SK-N-SH (cell line): ENCODE measurements at regions not wholly inside any gene's neighbourhood (a gene's known extent, or its start where the extent isn't known, plus 50 kb on each side); places are given as distances from the start of the nearest gene placed in this dataset.

Source experiments
- CTCF ChIA-PET: fragments of 300-600, 350-600 bp; formaldehyde crosslinking; extraction: SDS; loops from one replicate; lab custom pipeline; 2021; lab: Yijun Ruan, JAX
- POLR2A ChIA-PET: fragments of 350-600 bp; sonication (Branson Sonifier 250); formaldehyde crosslinking; extraction: SDS; loops from one replicate; lab custom pipeline; 2020; ENCODE audit warnings: antibody characterized with exemption, inconsistent platforms; lab: Yijun Ruan, JAX
- DNase-seq: peaks from one replicate; pipeline ENCODE4 v3.0.0; 2012
- H2AFZ ChIP-seq: fragments of 200-600 bp; sonication (generic); 2 replicates; pipeline ENCODE4 v1.8.1; 2016; ENCODE audit warnings: antibody characterized with exemption, mild to moderate bottlenecking, low read depth
- H3F3A ChIP-seq: fragments of 200-600 bp; sonication (generic); replicated peaks from 2 replicates; pipeline ENCODE3; 2016; ENCODE audit warnings: antibody characterized with exemption, mild to moderate bottlenecking; ENCODE audit not compliant: insufficient read depth
- H3K27ac ChIP-seq, 2 experiments: fragments of 200-500 bp in 1 of 2; fragments of 200-600 bp in 1 of 2; sonication (Bioruptor generic) in 1 of 2; sonication (generic), shearing (Covaris generic) in 1 of 2; 2 replicates each; pipeline versions ENCODE4 v1.5.1 to v1.6.1; 2014 to 2016; ENCODE audit warnings: low read depth in 2 of 2, inconsistent platforms in 1 of 2, low read length in 1 of 2, mild to moderate bottlenecking in 1 of 2, mixed read lengths in 1 of 2
- H3K27me3 ChIP-seq: fragments of 200-600 bp; sonication (generic), shearing (Covaris generic); 2 replicates; pipeline ENCODE4 v1.6.1; 2016; ENCODE audit warnings: mixed run types; ENCODE audit not compliant: insufficient read depth
- H3K36me3 ChIP-seq, 2 experiments: fragments of 200-500 bp in 1 of 2; fragments of 200-600 bp in 1 of 2; sonication (Bioruptor generic) in 1 of 2; sonication (generic) in 1 of 2; replicated peaks in 1 of 2; 2 replicates each; pipeline versions ENCODE3 to v1.5.1; 2014 to 2016; ENCODE audit warnings: low read length in 1 of 2, mild to moderate bottlenecking in 1 of 2; ENCODE audit not compliant: insufficient read depth in 2 of 2, control insufficient read depth in 1 of 2
- H3K4me1 ChIP-seq, 2 experiments: fragments of 200-500 bp in 1 of 2; fragments of 200-600 bp in 1 of 2; sonication (Bioruptor generic) in 1 of 2; sonication (generic), shearing (Covaris generic) in 1 of 2; 2 replicates each; pipeline versions ENCODE4 v1.5.1 to v1.6.1; 2014 to 2016; ENCODE audit warnings: low read depth in 1 of 2, low read length in 1 of 2, mixed run types in 1 of 2; ENCODE audit not compliant: insufficient read depth in 2 of 2, control insufficient read depth in 1 of 2
- H3K4me2 ChIP-seq: fragments of 200-600 bp; sonication (generic), shearing (Covaris generic); 2 replicates; pipeline ENCODE4 v1.6.1; 2017; ENCODE audit warnings: mixed run types
- H3K4me3 ChIP-seq, 2 experiments: fragments of 200-500 bp in 1 of 2; fragments of 200-600 bp in 1 of 2; sonication (Bioruptor generic) in 1 of 2; sonication (generic), shearing (Covaris generic) in 1 of 2; 2 replicates each; pipeline versions ENCODE4 v1.5.1 to v1.8.1; 2014 to 2016; ENCODE audit warnings: low read depth in 2 of 2, inconsistent platforms in 1 of 2, low read length in 1 of 2, mild to moderate bottlenecking in 1 of 2, mixed read lengths in 1 of 2, moderate library complexity in 1 of 2
- H3K79me2 ChIP-seq: fragments of 200-600 bp; sonication (generic); 2 replicates; pipeline ENCODE4 v1.8.1; 2017; ENCODE audit warnings: mild to moderate bottlenecking; ENCODE audit not compliant: insufficient read depth
- H3K9ac ChIP-seq: fragments of 200-600 bp; sonication (generic); 2 replicates; pipeline ENCODE4 v1.6.1; 2017; ENCODE audit warnings: mixed run types
- H3K9me2 ChIP-seq: fragments of 200-600 bp; sonication (generic); 2 replicates; pipeline ENCODE4 v1.6.1; 2017; ENCODE audit warnings: mixed run types
- H3K9me3 ChIP-seq: fragments of 200-600 bp; sonication (generic); 2 replicates; pipeline ENCODE4 v1.6.1; 2017; ENCODE audit warnings: mixed run types, mild to moderate bottlenecking, moderate library complexity
- H4K20me1 ChIP-seq: fragments of 200-600 bp; sonication (generic); 2 replicates; pipeline ENCODE4 v1.6.1; 2017; ENCODE audit warnings: mild to moderate bottlenecking, mixed run types; ENCODE audit not compliant: insufficient read depth
- CHD2 ChIP-seq: fragments of 150-350 bp; IDR thresholded peaks from 2 replicates; pipeline ENCODE4 v1.6.1; 2018; ENCODE audit warnings: low read length; ENCODE audit not compliant: partially characterized antibody
- EP300 ChIP-seq, 2 experiments: IDR thresholded peaks; 2 replicates each; pipeline versions ENCODE4 v1.4.0 to v1.6.1; 2012; ENCODE audit warnings: borderline replicate concordance in 1 of 2, low read depth in 1 of 2, low read length in 1 of 2
- EZH2phosphoT487 ChIP-seq: fragments of 200-600 bp; sonication (generic); IDR thresholded peaks from 2 replicates; pipeline ENCODE4 v1.6.1; 2017; ENCODE audit warnings: low read depth, mixed run types, mild to moderate bottlenecking, antibody characterized with exemption, moderate library complexity, borderline replicate concordance
- FOXM1 ChIP-seq: IDR thresholded peaks from 2 replicates; pipeline ENCODE4 v1.4.0; 2012; ENCODE audit warnings: low read depth, mild to moderate bottlenecking
- GABPA ChIP-seq: IDR thresholded peaks from 2 replicates; pipeline ENCODE4 v1.4.0; 2012; ENCODE audit warnings: low read depth, mild to moderate bottlenecking
- GATA2 ChIP-seq: sonication (generic); formaldehyde crosslinking; IDR thresholded peaks from 2 replicates; pipeline ENCODE4 v1.5.0; 2020; ENCODE audit warnings: mild to moderate bottlenecking, missing genetic modification reagents
- JUND ChIP-seq: IDR thresholded peaks from 2 replicates; pipeline ENCODE4 v1.4.0; 2012
- NFIC ChIP-seq: IDR thresholded peaks from 2 replicates; pipeline ENCODE4 v1.4.0; 2012; ENCODE audit warnings: borderline replicate concordance
- POLR2AphosphoS5 ChIP-seq: IDR thresholded peaks from 2 replicates; pipeline ENCODE4 v1.6.1; 2012; ENCODE audit warnings: low read depth, low read length
- RCOR1 ChIP-seq: fragments of 150-350 bp; IDR thresholded peaks from 2 replicates; pipeline ENCODE4 v1.6.1; 2017; ENCODE audit warnings: antibody characterized with exemption, low read length
- RFX5 ChIP-seq: IDR thresholded peaks from 2 replicates; pipeline ENCODE4 v1.6.1; 2012; ENCODE audit warnings: mild to moderate bottlenecking, improper control_type of control experiment, low read length
- RXRA ChIP-seq: IDR thresholded peaks from 2 replicates; pipeline ENCODE4 v1.4.0; 2012; ENCODE audit warnings: low read depth, mild to moderate bottlenecking, borderline replicate concordance
- SIN3A ChIP-seq: IDR thresholded peaks from 2 replicates; pipeline ENCODE4 v1.6.1; 2012; ENCODE audit warnings: low read depth, mild to moderate bottlenecking, low read length, moderate library complexity, borderline replicate concordance
- SMC3 ChIP-seq: IDR thresholded peaks from 2 replicates; pipeline ENCODE4 v1.6.1; 2012; ENCODE audit warnings: low read depth, low read length, improper control_type of control experiment
- TEAD4 ChIP-seq: IDR thresholded peaks from 2 replicates; pipeline ENCODE4 v1.4.0; 2012; ENCODE audit warnings: mild to moderate bottlenecking, borderline replicate concordance; ENCODE audit not compliant: insufficient read depth
- YY1 ChIP-seq: IDR thresholded peaks from 2 replicates; pipeline ENCODE4 v1.4.0; 2012; ENCODE audit warnings: low read depth, mild to moderate bottlenecking
- WGBS: methylation state at CpG from one replicate; pipeline ENCODE4 v1.1.6; 2017; ENCODE audit warnings: low lambda C conversion rate; 5-methylcytosine and 5-hydroxymethylcytosine counted together
- TF ChIP-seq, protein P1 (sequence below): IDR thresholded peaks from 2 replicates; pipeline ENCODE4 v1.6.1; 2012; ENCODE audit warnings: mild to moderate bottlenecking, low read depth, low read length, moderate library complexity
- TF ChIP-seq, protein P2 (sequence below): fragments of 200-600 bp; sonication (generic); IDR thresholded peaks from 2 replicates; pipeline ENCODE4 v1.6.1; 2017; ENCODE audit warnings: antibody characterized with exemption, mild to moderate bottlenecking, moderate library complexity
- TF ChIP-seq, protein P3 (sequence below): IDR thresholded peaks from 2 replicates; pipeline ENCODE4 v1.4.0; 2012; ENCODE audit warnings: low read depth, borderline replicate concordance

DNA sequence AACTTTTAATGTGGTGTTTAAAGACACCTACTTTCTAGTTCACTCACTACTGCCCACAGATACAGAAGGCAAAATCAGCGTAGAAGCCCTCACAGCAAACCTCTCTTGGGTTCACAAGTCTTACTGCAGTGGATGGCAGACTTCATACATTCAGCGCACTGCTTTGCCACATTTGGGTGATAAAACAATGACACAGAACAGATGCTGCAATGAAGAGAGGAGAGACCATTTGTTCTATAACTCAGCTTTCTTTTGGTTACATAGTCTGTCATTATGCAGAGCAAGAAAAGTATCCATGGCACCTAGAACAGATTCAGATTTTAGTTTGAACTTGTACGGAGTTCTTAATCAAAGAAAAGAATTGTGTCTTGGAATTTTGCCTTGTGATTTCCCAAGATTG lies 459.0 kb downstream of the BCAT1 start (continued):
- TF ChIP-seq, protein P1, sequence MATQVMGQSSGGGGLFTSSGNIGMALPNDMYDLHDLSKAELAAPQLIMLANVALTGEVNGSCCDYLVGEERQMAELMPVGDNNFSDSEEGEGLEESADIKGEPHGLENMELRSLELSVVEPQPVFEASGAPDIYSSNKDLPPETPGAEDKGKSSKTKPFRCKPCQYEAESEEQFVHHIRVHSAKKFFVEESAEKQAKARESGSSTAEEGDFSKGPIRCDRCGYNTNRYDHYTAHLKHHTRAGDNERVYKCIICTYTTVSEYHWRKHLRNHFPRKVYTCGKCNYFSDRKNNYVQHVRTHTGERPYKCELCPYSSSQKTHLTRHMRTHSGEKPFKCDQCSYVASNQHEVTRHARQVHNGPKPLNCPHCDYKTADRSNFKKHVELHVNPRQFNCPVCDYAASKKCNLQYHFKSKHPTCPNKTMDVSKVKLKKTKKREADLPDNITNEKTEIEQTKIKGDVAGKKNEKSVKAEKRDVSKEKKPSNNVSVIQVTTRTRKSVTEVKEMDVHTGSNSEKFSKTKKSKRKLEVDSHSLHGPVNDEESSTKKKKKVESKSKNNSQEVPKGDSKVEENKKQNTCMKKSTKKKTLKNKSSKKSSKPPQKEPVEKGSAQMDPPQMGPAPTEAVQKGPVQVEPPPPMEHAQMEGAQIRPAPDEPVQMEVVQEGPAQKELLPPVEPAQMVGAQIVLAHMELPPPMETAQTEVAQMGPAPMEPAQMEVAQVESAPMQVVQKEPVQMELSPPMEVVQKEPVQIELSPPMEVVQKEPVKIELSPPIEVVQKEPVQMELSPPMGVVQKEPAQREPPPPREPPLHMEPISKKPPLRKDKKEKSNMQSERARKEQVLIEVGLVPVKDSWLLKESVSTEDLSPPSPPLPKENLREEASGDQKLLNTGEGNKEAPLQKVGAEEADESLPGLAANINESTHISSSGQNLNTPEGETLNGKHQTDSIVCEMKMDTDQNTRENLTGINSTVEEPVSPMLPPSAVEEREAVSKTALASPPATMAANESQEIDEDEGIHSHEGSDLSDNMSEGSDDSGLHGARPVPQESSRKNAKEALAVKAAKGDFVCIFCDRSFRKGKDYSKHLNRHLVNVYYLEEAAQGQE = no peak
- TF ChIP-seq, all 33 proteins: peak for 0

DNA sequence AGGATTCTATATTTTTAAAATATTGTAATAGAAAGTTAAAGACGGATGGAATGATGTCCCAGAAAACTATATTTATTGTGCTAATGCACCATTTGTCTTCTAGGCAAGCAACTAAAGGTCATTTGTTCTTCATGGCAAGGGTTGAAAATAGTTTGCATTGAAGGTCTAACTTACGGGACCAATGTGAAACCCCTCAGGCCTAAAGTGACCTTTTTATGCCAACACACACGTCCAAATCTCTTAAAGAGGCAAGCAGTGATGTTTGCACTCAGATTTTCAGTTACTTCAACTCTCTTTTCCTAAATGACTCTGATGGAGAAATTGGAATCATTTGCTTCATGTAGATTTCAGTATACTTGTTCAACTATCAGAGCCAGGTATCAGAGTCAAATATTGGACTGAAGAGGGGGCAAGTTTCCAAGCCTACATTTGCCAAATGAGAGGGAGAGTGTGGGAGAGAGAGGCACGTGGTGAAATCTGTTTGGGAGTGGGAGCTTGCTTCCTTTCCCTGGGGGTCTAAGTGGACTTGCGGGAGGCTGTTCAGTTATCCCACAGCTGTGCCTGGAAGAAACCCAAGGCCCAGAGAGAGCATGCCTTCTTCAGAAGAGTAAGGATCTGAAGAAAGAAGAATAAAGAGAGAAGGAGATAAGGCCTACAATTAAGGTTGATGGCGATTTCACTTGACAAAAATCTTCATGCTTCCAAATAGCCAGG lies 459.8 kb downstream of the BCAT1 start:
- Histone ChIP-seq H3K4me1 (no peaks in the 10 kb centered on the region; a peak in 1 of 4 replicates), H3K79me2 (no peaks in the 10 kb centered on the region), H3K36me3 (no peaks in the 10 kb centered on the region), H3K9me3 (no peaks in the 10 kb centered on the region), H3K27me3 (no peaks in the 10 kb centered on the region), H3K9me2 (no peaks in the 10 kb centered on the region), H3K4me3 (no peak overlapping the region), H2AFZ (no peak overlapping the region), H3K9ac (no peak overlapping the region), H3K27ac (no peak overlapping the region), H4K20me1 (no peaks in the 10 kb centered on the region), H3F3A (no peaks in the 10 kb centered on the region), H3K4me2 (no peak overlapping the region)
- WGBS = 59% methylated on average over 6 of the region's 6 CpGs
- POLR2A ChIA-PET = no interaction called here
- DNase-seq = no peak
- CTCF ChIA-PET = no interaction called here
- TF ChIP-seq GABPA (no peak), RFX5 (no peak), SIN3A (no peak), GATA2 (CRISPR knock-in tag) (no peak), CHD2 (no peak), RCOR1 (no peak), EP300 (IDR thresholded peaks at IDR 0.05; ENCODE audit: borderline replicate concordance in 1 of 2, low read depth in 1 of 2, low read length in 1 of 2) (no peak), POLR2AphosphoS5 (no peak), NFIC (no peak), RXRA (no peak), YY1 (no peak), JUND (no peak), FOXM1 (no peak), TEAD4 (no peak), SMC3 (no peak), EZH2phosphoT487 (no peak)
- TF ChIP-seq, protein P2, sequence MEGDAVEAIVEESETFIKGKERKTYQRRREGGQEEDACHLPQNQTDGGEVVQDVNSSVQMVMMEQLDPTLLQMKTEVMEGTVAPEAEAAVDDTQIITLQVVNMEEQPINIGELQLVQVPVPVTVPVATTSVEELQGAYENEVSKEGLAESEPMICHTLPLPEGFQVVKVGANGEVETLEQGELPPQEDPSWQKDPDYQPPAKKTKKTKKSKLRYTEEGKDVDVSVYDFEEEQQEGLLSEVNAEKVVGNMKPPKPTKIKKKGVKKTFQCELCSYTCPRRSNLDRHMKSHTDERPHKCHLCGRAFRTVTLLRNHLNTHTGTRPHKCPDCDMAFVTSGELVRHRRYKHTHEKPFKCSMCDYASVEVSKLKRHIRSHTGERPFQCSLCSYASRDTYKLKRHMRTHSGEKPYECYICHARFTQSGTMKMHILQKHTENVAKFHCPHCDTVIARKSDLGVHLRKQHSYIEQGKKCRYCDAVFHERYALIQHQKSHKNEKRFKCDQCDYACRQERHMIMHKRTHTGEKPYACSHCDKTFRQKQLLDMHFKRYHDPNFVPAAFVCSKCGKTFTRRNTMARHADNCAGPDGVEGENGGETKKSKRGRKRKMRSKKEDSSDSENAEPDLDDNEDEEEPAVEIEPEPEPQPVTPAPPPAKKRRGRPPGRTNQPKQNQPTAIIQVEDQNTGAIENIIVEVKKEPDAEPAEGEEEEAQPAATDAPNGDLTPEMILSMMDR = no peak
- TF ChIP-seq, protein P3, sequence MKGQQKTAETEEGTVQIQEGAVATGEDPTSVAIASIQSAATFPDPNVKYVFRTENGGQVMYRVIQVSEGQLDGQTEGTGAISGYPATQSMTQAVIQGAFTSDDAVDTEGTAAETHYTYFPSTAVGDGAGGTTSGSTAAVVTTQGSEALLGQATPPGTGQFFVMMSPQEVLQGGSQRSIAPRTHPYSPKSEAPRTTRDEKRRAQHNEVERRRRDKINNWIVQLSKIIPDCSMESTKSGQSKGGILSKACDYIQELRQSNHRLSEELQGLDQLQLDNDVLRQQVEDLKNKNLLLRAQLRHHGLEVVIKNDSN = no peak
